Lower leg skin (tissue), 3 donors: ENCODE measurements at regions not wholly inside any gene's neighbourhood (a gene's known extent, or its start where the extent isn't known, plus 50 kb on each side); places are given as distances from the start of the nearest gene placed in this dataset.

ENCODE experiments used
- POLR2A ChIP-seq, 2 donors: fragments of 450-650 bp; IDR thresholded peaks; one replicate each; pipeline ENCODE4 v1.6.1; 2016 to 2017; ENCODE audit warnings: antibody characterized with exemption in 2 of 2, mild to moderate bottlenecking in 1 of 2, moderate library complexity in 1 of 2
- TF ChIP-seq, protein P1 (sequence below), 3 donors: fragments of 450-650 bp; IDR thresholded peaks; one replicate each; pipeline ENCODE4 v1.5.1; 2016; ENCODE audit warnings: antibody characterized with exemption in 3 of 3, mild to moderate bottlenecking in 3 of 3, moderate library complexity in 2 of 3

- TF ChIP-seq, protein P1, sequence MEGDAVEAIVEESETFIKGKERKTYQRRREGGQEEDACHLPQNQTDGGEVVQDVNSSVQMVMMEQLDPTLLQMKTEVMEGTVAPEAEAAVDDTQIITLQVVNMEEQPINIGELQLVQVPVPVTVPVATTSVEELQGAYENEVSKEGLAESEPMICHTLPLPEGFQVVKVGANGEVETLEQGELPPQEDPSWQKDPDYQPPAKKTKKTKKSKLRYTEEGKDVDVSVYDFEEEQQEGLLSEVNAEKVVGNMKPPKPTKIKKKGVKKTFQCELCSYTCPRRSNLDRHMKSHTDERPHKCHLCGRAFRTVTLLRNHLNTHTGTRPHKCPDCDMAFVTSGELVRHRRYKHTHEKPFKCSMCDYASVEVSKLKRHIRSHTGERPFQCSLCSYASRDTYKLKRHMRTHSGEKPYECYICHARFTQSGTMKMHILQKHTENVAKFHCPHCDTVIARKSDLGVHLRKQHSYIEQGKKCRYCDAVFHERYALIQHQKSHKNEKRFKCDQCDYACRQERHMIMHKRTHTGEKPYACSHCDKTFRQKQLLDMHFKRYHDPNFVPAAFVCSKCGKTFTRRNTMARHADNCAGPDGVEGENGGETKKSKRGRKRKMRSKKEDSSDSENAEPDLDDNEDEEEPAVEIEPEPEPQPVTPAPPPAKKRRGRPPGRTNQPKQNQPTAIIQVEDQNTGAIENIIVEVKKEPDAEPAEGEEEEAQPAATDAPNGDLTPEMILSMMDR (IDR thresholded peaks at IDR 0.05), result no peak
- no peak for TF ChIP-seq POLR2A (IDR thresholded peaks at IDR 0.05)
These were observed 109.6 kb downstream of the CRYAA start for GRCh38 chr21:43278359-43278758.
